HG03108 (cell line): ENCODE measurements at regions not wholly inside any gene's neighbourhood (a gene's known extent, or its start where the extent isn't known, plus 50 kb on each side); places are given as distances from the start of the nearest gene placed in this dataset.
"Not testable (repeated sequence)": the region's sequence is repeated elsewhere in the genome, so short reads cannot be mapped to it uniquely, and the experiment has no call there.

Experiments used
- ATAC-seq: cut with Tn5 transposase; IDR thresholded peaks from one replicate; pipeline ENCODE4 v1.9.1; 2021; ENCODE audit warnings: moderate library complexity; ENCODE audit not compliant: unreplicated experiment

- no peak for ATAC-seq
Measured at GRCh38 chr2:185628985-185629384, 109.6 kb upstream of the FSIP2 start.

GRCh38 chr2:185633621-185634020, 105.0 kb upstream of the FSIP2 start:
- no peak for ATAC-seq

GRCh38 chr2:185638771-185639170, 99.8 kb upstream of the FSIP2 start:
- no peak for ATAC-seq

- no peak for ATAC-seq
Measured at GRCh38 chr2:185640588-185640987, 98.0 kb upstream of the FSIP2 start.

GRCh38 chr2:185643434-185643833, 95.2 kb upstream of the FSIP2 start:
- ATAC-seq, result no peak

GRCh38 chr2:185644828-185645227, 93.8 kb upstream of the FSIP2 start:
- no peak for ATAC-seq

- no peak for ATAC-seq
Measured at GRCh38 chr2:185645529-185645928, 93.1 kb upstream of the FSIP2 start.

- ATAC-seq, result no peak
Measured at GRCh38 chr2:185658750-185659149, 79.9 kb upstream of the FSIP2 start.

- no peak for ATAC-seq
Measured at GRCh38 chr2:185663811-185664210, 74.8 kb upstream of the FSIP2 start.

GRCh38 chr2:185664384-185664783, 74.2 kb upstream of the FSIP2 start:
- no peak for ATAC-seq

GRCh38 chr2:185665251-185665814, 73.3 kb upstream of the FSIP2 start:
- no peak for ATAC-seq

- no peak for ATAC-seq
Measured at GRCh38 chr2:185667452-185667851, 71.2 kb upstream of the FSIP2 start.

- no peak for ATAC-seq
Measured at GRCh38 chr2:185668710-185669109, 69.9 kb upstream of the FSIP2 start.

GRCh38 chr2:185674232-185674631, 64.4 kb upstream of the FSIP2 start:
- no peak for ATAC-seq

- ATAC-seq, result no peak
Measured at GRCh38 chr2:185676316-185676715, 62.3 kb upstream of the FSIP2 start.

GRCh38 chr2:185687001-185687400, 51.6 kb upstream of the FSIP2 start:
- ATAC-seq, result not testable (repeated sequence)

- no peak for ATAC-seq
Measured at GRCh38 chr2:185687967-185688366, 50.6 kb upstream of the FSIP2 start.
